ENCODE measurements at regions not wholly inside any gene's neighbourhood (a gene's known extent, or its start where the extent isn't known, plus 50 kb on each side); places are given as distances from the start of the nearest gene placed in this dataset.

- H3K4me3 ChIP-seq (ENCODE audit: low read depth, poor library complexity, severe bottlenecking): no peak overlapping the region
- no peak for DNase-seq (ENCODE audit: low spot score in 2 of 2)
- intact Hi-C loops (cut with DNase I; ENCODE audit: low total_unique reads): no loop called here
- no peak for TF ChIP-seq POLR2A (IDR thresholded peaks at IDR 0.05)
- TF ChIP-seq, protein P1, sequence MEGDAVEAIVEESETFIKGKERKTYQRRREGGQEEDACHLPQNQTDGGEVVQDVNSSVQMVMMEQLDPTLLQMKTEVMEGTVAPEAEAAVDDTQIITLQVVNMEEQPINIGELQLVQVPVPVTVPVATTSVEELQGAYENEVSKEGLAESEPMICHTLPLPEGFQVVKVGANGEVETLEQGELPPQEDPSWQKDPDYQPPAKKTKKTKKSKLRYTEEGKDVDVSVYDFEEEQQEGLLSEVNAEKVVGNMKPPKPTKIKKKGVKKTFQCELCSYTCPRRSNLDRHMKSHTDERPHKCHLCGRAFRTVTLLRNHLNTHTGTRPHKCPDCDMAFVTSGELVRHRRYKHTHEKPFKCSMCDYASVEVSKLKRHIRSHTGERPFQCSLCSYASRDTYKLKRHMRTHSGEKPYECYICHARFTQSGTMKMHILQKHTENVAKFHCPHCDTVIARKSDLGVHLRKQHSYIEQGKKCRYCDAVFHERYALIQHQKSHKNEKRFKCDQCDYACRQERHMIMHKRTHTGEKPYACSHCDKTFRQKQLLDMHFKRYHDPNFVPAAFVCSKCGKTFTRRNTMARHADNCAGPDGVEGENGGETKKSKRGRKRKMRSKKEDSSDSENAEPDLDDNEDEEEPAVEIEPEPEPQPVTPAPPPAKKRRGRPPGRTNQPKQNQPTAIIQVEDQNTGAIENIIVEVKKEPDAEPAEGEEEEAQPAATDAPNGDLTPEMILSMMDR (IDR thresholded peaks at IDR 0.05): no peak
- WGBS, 2 donors: 85 to 88% methylated on average over 3 of the region's 3 CpGs
Measured at GRCh38 chr13:53338760-53339159, 310.1 kb downstream of the OLFM4 start.

DNA sequence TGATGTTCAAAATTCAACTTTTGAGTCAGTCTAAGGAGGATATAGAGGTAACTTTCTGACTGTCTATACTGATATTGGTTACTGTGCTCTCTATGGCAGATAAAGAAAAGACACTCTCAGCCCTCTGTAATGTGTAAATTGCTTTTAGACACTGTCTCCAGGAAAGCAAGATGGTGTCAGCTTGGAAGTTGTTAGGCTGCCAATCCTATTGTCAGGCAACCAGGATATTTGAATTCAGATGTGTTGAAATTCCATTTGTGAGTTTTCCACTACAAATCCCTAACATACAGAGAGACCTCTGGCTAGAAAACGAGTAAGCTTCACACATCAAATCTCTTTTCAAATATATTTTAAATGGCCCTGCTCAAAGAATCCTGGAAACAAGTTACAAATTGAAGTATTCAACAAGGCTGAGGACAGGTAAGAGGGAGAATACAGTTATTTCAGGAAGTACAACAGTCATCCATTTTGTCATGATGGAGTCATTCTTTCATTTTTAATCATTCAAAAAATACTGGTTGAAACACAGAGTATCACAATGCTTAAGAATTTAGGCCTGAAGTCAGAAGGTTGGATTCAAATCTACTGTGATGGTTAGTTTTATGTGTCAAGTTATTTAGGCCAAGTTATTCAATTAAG lies 312.0 kb downstream of the OLFM4 start:
- TF ChIP-seq, protein P1 (IDR thresholded peaks at IDR 0.05): no peak
- no peak for TF ChIP-seq POLR2A (IDR thresholded peaks at IDR 0.05)
- H3K4me3 ChIP-seq (ENCODE audit: low read depth, poor library complexity, severe bottlenecking): no peak overlapping the region
- no peak for DNase-seq (ENCODE audit: low spot score in 2 of 2)
- 73 to 77% methylated on average over 1 of the region's 1 CpG for WGBS, 2 donors
- intact Hi-C loops (cut with DNase I; ENCODE audit: low total_unique reads): no loop called here

DNA sequence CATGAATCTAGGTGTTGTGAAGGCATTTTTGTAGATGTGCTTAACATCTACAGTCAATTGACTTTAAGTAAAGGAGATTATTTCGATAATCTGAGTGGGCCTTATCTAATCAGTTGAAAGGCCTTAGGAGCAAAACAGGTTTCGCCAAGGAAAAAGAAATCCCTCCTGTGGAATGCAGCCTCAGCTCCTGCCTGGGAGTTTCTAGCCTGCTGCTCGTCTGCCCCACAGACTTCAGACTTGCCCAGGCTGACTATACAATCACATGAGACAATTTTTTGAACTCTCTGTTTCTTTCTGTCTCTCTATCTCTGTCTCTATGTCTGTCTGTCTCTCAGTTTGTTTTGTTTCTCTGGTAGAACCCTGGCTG lies 312.5 kb downstream of the OLFM4 start:
- intact Hi-C loops (cut with DNase I; ENCODE audit: low total_unique reads): no loop called here
- TF ChIP-seq POLR2A (IDR thresholded peaks at IDR 0.05): no peak
- TF ChIP-seq, protein P1 (IDR thresholded peaks at IDR 0.05): no peak
- 80 to 83% methylated on average over 3 of the region's 3 CpGs for WGBS, 2 donors
- DNase-seq (ENCODE audit: low spot score in 2 of 2): no peak
- no peak overlapping the region for H3K4me3 ChIP-seq (ENCODE audit: low read depth, poor library complexity, severe bottlenecking)

GRCh38 chr13:53342623-53343360 lies 314.2 kb downstream of the OLFM4 start:
- intact Hi-C loops (cut with DNase I; ENCODE audit: low total_unique reads): no loop called here
- TF ChIP-seq, protein P1 (IDR thresholded peaks at IDR 0.05): no peak
- no peak for TF ChIP-seq POLR2A (IDR thresholded peaks at IDR 0.05)
- WGBS, 2 donors: 48 to 69% methylated on average over 3 of the region's 3 CpGs

GRCh38 chr13:53343361-53343744 lies 314.7 kb downstream of the OLFM4 start:
- no peak overlapping the region for H3K4me3 ChIP-seq (ENCODE audit: low read depth, poor library complexity, severe bottlenecking)
- TF ChIP-seq POLR2A (IDR thresholded peaks at IDR 0.05): no peak
- TF ChIP-seq, protein P1 (IDR thresholded peaks at IDR 0.05): no peak
- intact Hi-C loops (cut with DNase I; ENCODE audit: low total_unique reads): no loop called here
- WGBS, 2 donors: 70 to 83% methylated on average over 1 of the region's 1 CpG
- no peak for DNase-seq (ENCODE audit: low spot score in 2 of 2)

More at GRCh38 chr13:53342623-53343360, 314.2 kb downstream of the OLFM4 start:
- DNase-seq (ENCODE audit: low spot score in 2 of 2): no peak
- no peak overlapping the region for H3K4me3 ChIP-seq (ENCODE audit: low read depth, poor library complexity, severe bottlenecking)
